ENCODE measurements at regions not wholly inside any gene's neighbourhood (a gene's known extent, or its start where the extent isn't known, plus 50 kb on each side); places are given as distances from the start of the nearest gene placed in this dataset.
"Not testable (repeated sequence)": the region's sequence is repeated elsewhere in the genome, so short reads cannot be mapped to it uniquely, and the experiment has no call there.

GRCh38 chr7:94706996-94707740 lies 51.2 kb upstream of the SGCE start:
- no peak for TF ChIP-seq Cebpa-rat (IDR thresholded peaks at IDR 0.05)
- H4K20me1 ChIP-seq, result no peaks in the 10 kb centered on the region
- no peaks in the 10 kb centered on the region for H3K9me3 ChIP-seq (replicated peaks in 1 of 11)
- H3K4me2 ChIP-seq, result no peak overlapping the region
- H3K27ac ChIP-seq, result no peak overlapping the region
- no peaks in the 10 kb centered on the region for H3K36me3 ChIP-seq
- H3K9ac ChIP-seq, result no peak overlapping the region
- H3K4me1 ChIP-seq, result no peaks in the 10 kb centered on the region
- no peak overlapping the region for H3K4me3 ChIP-seq
- H3K27me3 ChIP-seq, result no peaks in the 10 kb centered on the region

DNA sequence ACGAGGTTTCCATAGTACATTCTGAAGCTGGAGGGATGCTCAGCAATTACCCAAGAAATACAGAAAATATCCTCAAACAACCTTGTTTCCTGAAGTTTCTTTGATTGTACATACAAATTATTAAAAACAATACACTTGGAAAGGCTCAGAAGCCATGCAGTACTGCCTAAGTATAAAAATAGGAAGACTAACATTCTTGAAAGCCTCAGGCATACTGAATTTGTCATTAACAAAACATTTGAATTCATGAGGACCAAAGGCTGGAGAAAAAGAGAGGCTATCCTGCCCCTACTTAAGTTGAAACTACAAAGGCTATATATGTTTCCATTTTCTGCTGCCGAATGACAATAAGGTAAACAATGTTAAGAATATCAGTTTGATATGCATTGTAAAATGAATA lies 54.3 kb upstream of the SGCE start:
- Histone ChIP-seq H4K20me1 (no peaks in the 10 kb centered on the region), H3K36me3 (no peaks in the 10 kb centered on the region), H3K27ac (no peak overlapping the region), H3K27me3 (no peaks in the 10 kb centered on the region), H3K4me2 (no peak overlapping the region), H3K9me3 (replicated peaks in 1 of 11) (no peaks in the 10 kb centered on the region), H3K4me3 (no peak overlapping the region), H3K9ac (no peak overlapping the region), H3K4me1 (no peaks in the 10 kb centered on the region)
- TF ChIP-seq Cebpa-rat (IDR thresholded peaks at IDR 0.05), result no peak

DNA sequence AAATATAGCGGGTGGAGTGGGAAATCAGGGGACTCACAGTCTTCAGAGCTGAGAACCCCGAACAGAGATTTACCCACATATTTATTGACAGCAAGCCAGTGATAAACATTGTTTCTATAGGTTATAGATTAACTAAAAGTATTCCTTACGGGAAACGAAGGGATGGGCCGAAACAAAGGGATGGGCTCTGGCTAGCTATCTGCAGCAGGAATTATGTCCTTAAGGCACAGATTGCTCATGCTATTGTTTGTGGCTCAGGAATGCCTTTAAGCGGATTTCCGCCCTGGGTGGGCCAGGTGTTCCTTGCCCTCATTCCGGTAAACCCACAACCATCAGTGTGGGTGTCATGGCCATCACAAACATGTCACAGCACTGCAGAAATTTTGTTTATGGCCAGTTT lies 66.4 kb upstream of the SGCE start:
- not testable (repeated sequence) for H3K36me3 ChIP-seq, H3K4me2 ChIP-seq, H3K27ac ChIP-seq, H3K4me1 ChIP-seq, H3K4me3 ChIP-seq, H3K9ac ChIP-seq, H4K20me1 ChIP-seq, H3K27me3 ChIP-seq
- peaks cover 0 to 22% (median 13%) of the 10 kb centered on the region in 11 experiments; a peak in 12 of 22 replicates for H3K9me3 ChIP-seq (replicated peaks in 1 of 11)

GRCh38 chr7:94728893-94729292 lies 73.0 kb upstream of the SGCE start:
- not testable (repeated sequence) for H4K20me1 ChIP-seq, H3K4me3 ChIP-seq, H3K27ac ChIP-seq, H3K27me3 ChIP-seq, H3K4me2 ChIP-seq, H3K36me3 ChIP-seq, H3K4me1 ChIP-seq, H3K9ac ChIP-seq
- H3K9me3 ChIP-seq (replicated peaks in 1 of 11), result peaks cover 7 to 22% (median 14%) of the 10 kb centered on the region in 11 experiments; a peak in 17 of 22 replicates

DNA sequence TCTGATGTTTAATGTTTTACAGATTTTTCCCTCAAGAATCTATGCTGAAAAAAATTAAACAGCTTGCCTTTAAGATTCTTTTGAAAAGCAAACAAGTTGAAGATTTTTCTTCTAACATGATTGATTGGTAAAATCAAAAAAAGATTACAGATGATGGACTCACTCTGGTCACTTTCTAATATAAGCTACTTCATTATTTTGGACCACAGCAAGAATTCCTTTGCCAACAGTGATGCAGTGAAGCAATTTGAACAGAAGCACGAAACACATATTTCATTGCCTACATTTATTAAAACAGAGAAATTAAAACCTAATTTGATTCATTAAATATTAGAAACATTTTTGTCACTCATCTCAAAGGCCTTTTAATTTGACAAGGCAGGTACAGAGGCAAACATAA lies 82.1 kb upstream of the SGCE start:
- Histone ChIP-seq H3K9me3 (replicated peaks in 1 of 11) (no peaks in the 10 kb centered on the region), H3K27ac (no peak overlapping the region), H3K4me1 (no peaks in the 10 kb centered on the region), H3K36me3 (no peaks in the 10 kb centered on the region), H3K4me3 (no peak overlapping the region), H4K20me1 (no peaks in the 10 kb centered on the region), H3K9ac (no peak overlapping the region), H3K4me2 (no peak overlapping the region), H3K27me3 (no peaks in the 10 kb centered on the region)
- no peak for TF ChIP-seq Cebpa-rat (IDR thresholded peaks at IDR 0.05)

DNA sequence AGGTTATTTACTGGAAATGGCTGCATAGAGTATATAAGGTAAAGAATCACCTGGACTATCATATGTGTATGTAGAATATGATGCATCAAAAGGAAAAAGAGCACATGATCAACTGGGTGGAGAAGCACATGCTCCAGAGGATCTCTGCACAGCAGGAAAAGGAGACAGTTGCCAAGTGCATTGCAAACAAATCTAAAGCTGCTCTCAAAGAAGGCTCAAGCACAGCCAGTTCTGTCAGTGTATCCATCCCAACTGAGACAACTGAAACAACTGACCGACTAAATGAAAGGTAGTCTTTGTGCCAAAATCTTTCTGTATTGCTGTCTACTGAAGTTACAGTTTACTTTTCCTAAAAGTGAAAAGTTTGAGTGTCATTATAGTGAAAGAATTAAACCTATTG lies 83.2 kb upstream of the SGCE start:
- no peak overlapping the region for H3K4me2 ChIP-seq
- no peaks in the 10 kb centered on the region for H3K36me3 ChIP-seq
- no peaks in the 10 kb centered on the region for H4K20me1 ChIP-seq
- no peaks in the 10 kb centered on the region for H3K27me3 ChIP-seq
- no peak overlapping the region for H3K9ac ChIP-seq
- H3K9me3 ChIP-seq (replicated peaks in 1 of 11), result no peaks in the 10 kb centered on the region
- H3K4me3 ChIP-seq, result no peak overlapping the region
- H3K27ac ChIP-seq, result no peak overlapping the region
- no peak for TF ChIP-seq Cebpa-rat (IDR thresholded peaks at IDR 0.05)
- no peaks in the 10 kb centered on the region for H3K4me1 ChIP-seq

- no peaks in the 10 kb centered on the region for H3K27me3 ChIP-seq
- H3K4me3 ChIP-seq, result no peak overlapping the region
- no peaks in the 10 kb centered on the region for H3K36me3 ChIP-seq
- H3K9ac ChIP-seq, result no peak overlapping the region
- H3K9me3 ChIP-seq (replicated peaks in 1 of 11), result no peaks in the 10 kb centered on the region
- TF ChIP-seq Cebpa-rat (IDR thresholded peaks at IDR 0.05), result no peak
- no peak overlapping the region for H3K4me2 ChIP-seq
- H3K4me1 ChIP-seq, result no peaks in the 10 kb centered on the region
- no peak overlapping the region for H3K27ac ChIP-seq
- no peaks in the 10 kb centered on the region for H4K20me1 ChIP-seq
These were observed 84.6 kb upstream of the SGCE start for GRCh38 chr7:94740509-94740908.

DNA sequence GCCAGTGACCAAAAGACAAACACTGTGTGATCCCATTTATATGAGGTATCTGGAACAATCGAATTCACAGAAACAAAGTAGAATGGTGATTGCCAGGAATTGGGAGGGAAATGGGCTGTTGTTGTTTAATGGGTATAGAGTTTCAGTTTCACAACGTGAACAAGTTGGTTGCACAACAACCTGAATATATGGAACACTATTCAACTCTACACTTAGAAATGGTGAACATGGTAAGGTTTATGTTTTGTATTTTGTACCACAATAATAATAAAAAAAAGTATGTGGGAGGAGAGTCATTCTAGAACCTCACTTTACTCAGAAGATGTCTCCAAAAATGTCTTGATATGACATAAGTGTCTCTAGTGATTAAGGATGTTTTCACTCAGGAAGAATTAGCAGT lies 85.2 kb upstream of the SGCE start:
- Histone ChIP-seq H3K36me3 (no peaks in the 10 kb centered on the region), H3K9me3 (replicated peaks in 1 of 11) (no peaks in the 10 kb centered on the region), H3K27ac (no peak overlapping the region), H3K4me2 (no peak overlapping the region), H3K4me1 (no peaks in the 10 kb centered on the region), H3K27me3 (no peaks in the 10 kb centered on the region), H3K4me3 (no peak overlapping the region), H3K9ac (no peak overlapping the region), H4K20me1 (no peaks in the 10 kb centered on the region)
- TF ChIP-seq Cebpa-rat (IDR thresholded peaks at IDR 0.05), result no peak

- H3K4me3 ChIP-seq, result no peak overlapping the region
- H3K9ac ChIP-seq, result no peak overlapping the region
- H3K27ac ChIP-seq, result no peak overlapping the region
- TF ChIP-seq Cebpa-rat (IDR thresholded peaks at IDR 0.05), result no peak
- no peaks in the 10 kb centered on the region for H3K4me1 ChIP-seq
- no peak overlapping the region for H3K4me2 ChIP-seq
- H3K36me3 ChIP-seq, result no peaks in the 10 kb centered on the region
- H3K9me3 ChIP-seq (replicated peaks in 1 of 11), result peaks cover 0 to 6% (median 0%) of the 10 kb centered on the region in 11 experiments; a peak in 4 of 22 replicates
- no peaks in the 10 kb centered on the region for H4K20me1 ChIP-seq
- H3K27me3 ChIP-seq, result no peaks in the 10 kb centered on the region
These were observed 92.4 kb upstream of the SGCE start for GRCh38 chr7:94748376-94748775.

DNA sequence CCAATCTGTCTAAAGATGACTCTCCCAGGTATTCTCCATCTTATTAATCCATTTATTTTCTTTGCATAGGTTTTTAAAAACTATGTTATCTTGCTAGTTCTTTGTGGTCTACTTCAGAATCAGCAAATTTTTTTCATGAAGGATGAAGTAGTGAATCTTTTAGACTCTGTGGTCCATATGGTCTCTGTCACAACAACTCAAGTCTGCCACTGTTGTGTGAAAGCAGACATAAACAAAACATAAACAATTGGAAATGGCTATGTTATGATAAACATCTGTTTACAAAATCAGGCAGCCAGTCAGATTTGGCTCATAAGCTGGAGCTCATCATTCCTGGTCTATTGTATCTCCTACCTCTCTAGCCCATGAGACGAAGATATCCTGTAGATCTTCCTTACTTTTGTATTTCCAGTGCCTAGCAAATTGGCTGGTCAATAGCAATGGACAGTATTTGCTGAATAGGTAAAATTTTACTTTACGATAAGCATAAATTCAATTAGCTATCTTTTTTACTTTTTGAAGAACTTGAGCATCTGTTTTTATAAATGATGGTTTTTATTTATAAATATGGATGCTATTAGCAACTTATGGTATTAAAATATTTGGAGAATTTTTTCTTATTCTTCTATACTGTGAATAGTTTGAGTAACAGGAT lies 104.6 kb upstream of the SGCE start:
- Histone ChIP-seq H3K4me3 (no peak overlapping the region), H3K9ac (no peak overlapping the region), H3K27ac (no peak overlapping the region), H3K4me2 (no peak overlapping the region), H3K36me3 (no peaks in the 10 kb centered on the region), H3K27me3 (no peaks in the 10 kb centered on the region), H4K20me1 (no peaks in the 10 kb centered on the region), H3K4me1 (peaks cover 0 to 5% (median 0%) of the 10 kb centered on the region in 10 experiments; a peak in 1 of 20 replicates), H3K9me3 (replicated peaks in 1 of 11) (peaks cover 12 to 20% (median 16%) of the 10 kb centered on the region in 11 experiments; a peak in 19 of 22 replicates)
- no peak for TF ChIP-seq Cebpa-rat (IDR thresholded peaks at IDR 0.05)
